Breast epithelium (tissue), 4 donors: ENCODE measurements at regions not wholly inside any gene's neighbourhood (a gene's known extent, or its start where the extent isn't known, plus 50 kb on each side); places are given as distances from the start of the nearest gene placed in this dataset.

Experiments used
- DNase-seq, 2 donors: peaks; one replicate each; pipeline ENCODE4 v3.0.0-alpha.2; 2019; ENCODE audit warnings: low spot score in 2 of 2
- H3K27ac ChIP-seq, 2 donors: fragments of 200-600 bp; sonication (generic) in 1 of 2; one replicate each; pipeline ENCODE4 v1.5.1; 2016 to 2019; ENCODE audit warnings: mild to moderate bottlenecking in 1 of 2
- H3K27me3 ChIP-seq, 2 donors: fragments of 200-600 bp; sonication (generic) in 1 of 2; one replicate each; pipeline versions ENCODE4 v1.5.1 to v1.6.0; 2017 to 2019; ENCODE audit warnings: control low read depth in 1 of 2, mild to moderate bottlenecking in 1 of 2
- H3K36me3 ChIP-seq: fragments of 200-600 bp; one replicate; pipeline ENCODE4 v1.5.1; 2019
- H3K4me1 ChIP-seq, 2 donors: fragments of 200-600 bp; sonication (generic); one replicate each; pipeline ENCODE4 v1.5.1; 2016 to 2019; ENCODE audit warnings: control low read depth in 1 of 2
- H3K4me3 ChIP-seq, 3 donors: fragments of 200-600 bp; sonication (generic); 1 replicate in 2 of 3; 2 replicates in 1 of 3; pipeline ENCODE4 v1.5.1; 2016 to 2019; ENCODE audit warnings: mild to moderate bottlenecking in 3 of 3, moderate library complexity in 2 of 3
- H3K9me3 ChIP-seq, 2 donors: fragments of 200-600 bp; sonication (generic) in 1 of 2; one replicate each; pipeline ENCODE4 v1.5.1; 2016 to 2019; ENCODE audit warnings: control low read depth in 1 of 2
- CTCF ChIP-seq, 3 donors: fragments of 450-650 bp; IDR thresholded peaks; one replicate each; pipeline ENCODE4 v1.5.1; 2016 to 2017; ENCODE audit warnings: antibody characterized with exemption in 3 of 3, mild to moderate bottlenecking in 3 of 3, moderate library complexity in 3 of 3
- POLR2A ChIP-seq: fragments of 450-650 bp; IDR thresholded peaks from one replicate; pipeline ENCODE4 v1.6.1; 2016; ENCODE audit warnings: antibody characterized with exemption, mild to moderate bottlenecking, moderate library complexity
- POLR2AphosphoS5 ChIP-seq, 3 donors: sonication (generic); formaldehyde crosslinking; IDR thresholded peaks; one replicate each; pipeline ENCODE4 v1.6.1; 2017; ENCODE audit warnings: antibody characterized with exemption in 3 of 3
- intact Hi-C: fragments of 100-400 bp; cut with DNase I; formaldehyde crosslinking; loops from one replicate; pipeline ENCODE4 v1.15.1; 2023; ENCODE audit warnings: low total_unique reads

- H3K9me3 ChIP-seq: no peaks in the 10 kb centered on the region
- DNase-seq: peak in 1 of 2 donors; percentile 47
- no peaks in the 10 kb centered on the region for H3K36me3 ChIP-seq
- H3K4me1 ChIP-seq: no peaks in the 10 kb centered on the region
- TF ChIP-seq POLR2AphosphoS5 (IDR thresholded peaks at IDR 0.05) (no peak), CTCF (IDR thresholded peaks at IDR 0.05) (peak in 1 of 3 donors; percentile 49), POLR2A (no peak)
- H3K27ac ChIP-seq: no peak overlapping the region
- no peak overlapping the region for H3K4me3 ChIP-seq
- no peaks in the 10 kb centered on the region for H3K27me3 ChIP-seq
- intact Hi-C loops: no loop called here
Observed at GRCh38 chr2:180125245-180125962, 118.3 kb upstream of the CWC22 start.

- H3K4me1 ChIP-seq: no peaks in the 10 kb centered on the region
- no peak for TF ChIP-seq POLR2A
- TF ChIP-seq POLR2AphosphoS5 (IDR thresholded peaks at IDR 0.05): no peak
- TF ChIP-seq CTCF (IDR thresholded peaks at IDR 0.05): peak; percentile 42 to 68 (median 42)
- no peaks in the 10 kb centered on the region for H3K9me3 ChIP-seq
- no peak overlapping the region for H3K27ac ChIP-seq
- intact Hi-C loops: no loop called here
- no peaks in the 10 kb centered on the region for H3K27me3 ChIP-seq
- no peak for DNase-seq
- H3K36me3 ChIP-seq: no peaks in the 10 kb centered on the region
- no peak overlapping the region for H3K4me3 ChIP-seq
Observed at GRCh38 chr2:180124273-180125139, 117.4 kb upstream of the CWC22 start.

GRCh38 chr2:180122874-180123273 lies 115.8 kb upstream of the CWC22 start:
- intact Hi-C loops: no loop called here
- no peaks in the 10 kb centered on the region for H3K27me3 ChIP-seq
- DNase-seq: no peak
- no peak for TF ChIP-seq POLR2A
- TF ChIP-seq POLR2AphosphoS5 (IDR thresholded peaks at IDR 0.05): no peak
- no peak for TF ChIP-seq CTCF (IDR thresholded peaks at IDR 0.05)
- no peaks in the 10 kb centered on the region for H3K9me3 ChIP-seq
- no peaks in the 10 kb centered on the region for H3K4me1 ChIP-seq
- H3K27ac ChIP-seq: no peak overlapping the region
- no peak overlapping the region for H3K4me3 ChIP-seq
- H3K36me3 ChIP-seq: no peaks in the 10 kb centered on the region

- Histone ChIP-seq H3K4me3 (no peak overlapping the region), H3K27ac (no peak overlapping the region), H3K36me3 (no peaks in the 10 kb centered on the region), H3K27me3 (no peaks in the 10 kb centered on the region), H3K4me1 (no peaks in the 10 kb centered on the region), H3K9me3 (no peaks in the 10 kb centered on the region)
- DNase-seq: no peak
- intact Hi-C loops: loop anchor here (5.0 kb wide), 1 partner anchor 1002 kb away; no protein-coding TSS in a partner anchor
- TF ChIP-seq POLR2AphosphoS5 (IDR thresholded peaks at IDR 0.05) (no peak), CTCF (IDR thresholded peaks at IDR 0.05) (no peak), POLR2A (no peak)
Observed at GRCh38 chr2:180115675-180116074, 108.6 kb upstream of the CWC22 start.

GRCh38 chr2:180115269-180115668 lies 108.2 kb upstream of the CWC22 start:
- DNase-seq: no peak
- intact Hi-C loops: loop anchor here (5.0 kb wide), 1 partner anchor 1002 kb away; no protein-coding TSS in a partner anchor
- Histone ChIP-seq H3K9me3 (no peaks in the 10 kb centered on the region), H3K36me3 (no peaks in the 10 kb centered on the region), H3K4me1 (no peaks in the 10 kb centered on the region), H3K27me3 (no peaks in the 10 kb centered on the region), H3K27ac (no peak overlapping the region), H3K4me3 (no peak overlapping the region)
- no peak for TF ChIP-seq POLR2AphosphoS5 (IDR thresholded peaks at IDR 0.05)
- no peak for TF ChIP-seq CTCF (IDR thresholded peaks at IDR 0.05)
- no peak for TF ChIP-seq POLR2A
